ENCODE measurements at regions not wholly inside any gene's neighbourhood (a gene's known extent, or its start where the extent isn't known, plus 50 kb on each side); places are given as distances from the start of the nearest gene placed in this dataset.

- FAIRE-seq: no peak
Measured at GRCh38 chr14:101355284-101355683, 206.0 kb upstream of the DIO3 start.

GRCh38 chr14:101357038-101357437 lies 204.3 kb upstream of the DIO3 start:
- no peak for DNase-seq (ENCODE audit: insufficient read length)
- FAIRE-seq: no peak
- TF ChIP-seq POLR2A (IDR thresholded peaks at IDR 0.05; ENCODE audit: low read depth, low read length) (no peak), POLR2AphosphoS5 (IDR thresholded peaks at IDR 0.05; ENCODE audit: low read depth, low read length) (no peak), TAF1 (IDR thresholded peaks at IDR 0.05; ENCODE audit: borderline replicate concordance, low read depth, low read length) (no peak)

More at GRCh38 chr14:101355284-101355683, 206.0 kb upstream of the DIO3 start:
- DNase-seq (ENCODE audit: insufficient read length): no peak
- TF ChIP-seq POLR2A (IDR thresholded peaks at IDR 0.05; ENCODE audit: low read depth, low read length) (no peak), TAF1 (IDR thresholded peaks at IDR 0.05; ENCODE audit: borderline replicate concordance, low read depth, low read length) (no peak)

- DNase-seq (ENCODE audit: insufficient read length) (no peak), FAIRE-seq (no peak)
- no peak for TF ChIP-seq POLR2AphosphoS5 (IDR thresholded peaks at IDR 0.05; ENCODE audit: low read depth, low read length)
Measured at GRCh38 chr14:101357559-101358319, 203.6 kb upstream of the DIO3 start.

GRCh38 chr14:101358320-101359125 lies 202.8 kb upstream of the DIO3 start:
- no peak for DNase-seq (ENCODE audit: insufficient read length)
- no peak for FAIRE-seq
- TF ChIP-seq POLR2A (IDR thresholded peaks at IDR 0.05; ENCODE audit: low read depth, low read length) (no peak), TAF1 (IDR thresholded peaks at IDR 0.05; ENCODE audit: borderline replicate concordance, low read depth, low read length) (no peak), POLR2AphosphoS5 (IDR thresholded peaks at IDR 0.05; ENCODE audit: low read depth, low read length) (no peak)

- TF ChIP-seq POLR2A (IDR thresholded peaks at IDR 0.05; ENCODE audit: low read depth, low read length) (no peak), POLR2AphosphoS5 (IDR thresholded peaks at IDR 0.05; ENCODE audit: low read depth, low read length) (no peak), TAF1 (IDR thresholded peaks at IDR 0.05; ENCODE audit: borderline replicate concordance, low read depth, low read length) (no peak)
- no peak for DNase-seq (ENCODE audit: insufficient read length)
- FAIRE-seq: no peak
Measured at GRCh38 chr14:101359221-101360053, 201.9 kb upstream of the DIO3 start.

GRCh38 chr14:101360054-101360911 lies 201.0 kb upstream of the DIO3 start:
- TF ChIP-seq POLR2A (IDR thresholded peaks at IDR 0.05; ENCODE audit: low read depth, low read length) (no peak), TAF1 (IDR thresholded peaks at IDR 0.05; ENCODE audit: borderline replicate concordance, low read depth, low read length) (no peak), POLR2AphosphoS5 (IDR thresholded peaks at IDR 0.05; ENCODE audit: low read depth, low read length) (no peak)
- FAIRE-seq (no peak), DNase-seq (ENCODE audit: insufficient read length) (no peak)

- no peak for FAIRE-seq
- TF ChIP-seq POLR2AphosphoS5 (IDR thresholded peaks at IDR 0.05; ENCODE audit: low read depth, low read length): no peak
- TF ChIP-seq POLR2A (IDR thresholded peaks at IDR 0.05; ENCODE audit: low read depth, low read length): no peak
- no peak for TF ChIP-seq TAF1 (IDR thresholded peaks at IDR 0.05; ENCODE audit: borderline replicate concordance, low read depth, low read length)
- DNase-seq (ENCODE audit: insufficient read length): no peak
Measured at GRCh38 chr14:101361044-101361443, 200.3 kb upstream of the DIO3 start.

- FAIRE-seq (no peak), DNase-seq (ENCODE audit: insufficient read length) (no peak)
- no peak for TF ChIP-seq POLR2A (IDR thresholded peaks at IDR 0.05; ENCODE audit: low read depth, low read length)
- no peak for TF ChIP-seq TAF1 (IDR thresholded peaks at IDR 0.05; ENCODE audit: borderline replicate concordance, low read depth, low read length)
- no peak for TF ChIP-seq POLR2AphosphoS5 (IDR thresholded peaks at IDR 0.05; ENCODE audit: low read depth, low read length)
Measured at GRCh38 chr14:101361451-101362433, 199.6 kb upstream of the DIO3 start.

GRCh38 chr14:101362529-101363260 lies 198.6 kb upstream of the DIO3 start:
- DNase-seq (ENCODE audit: insufficient read length) (no peak), FAIRE-seq (no peak)
- TF ChIP-seq POLR2A (IDR thresholded peaks at IDR 0.05; ENCODE audit: low read depth, low read length) (no peak), TAF1 (IDR thresholded peaks at IDR 0.05; ENCODE audit: borderline replicate concordance, low read depth, low read length) (no peak), POLR2AphosphoS5 (IDR thresholded peaks at IDR 0.05; ENCODE audit: low read depth, low read length) (no peak)

Data from GM12892 (cell line).